ENCODE measurements at regions not wholly inside any gene's neighbourhood (a gene's known extent, or its start where the extent isn't known, plus 50 kb on each side); places are given as distances from the start of the nearest gene placed in this dataset.

DNA sequence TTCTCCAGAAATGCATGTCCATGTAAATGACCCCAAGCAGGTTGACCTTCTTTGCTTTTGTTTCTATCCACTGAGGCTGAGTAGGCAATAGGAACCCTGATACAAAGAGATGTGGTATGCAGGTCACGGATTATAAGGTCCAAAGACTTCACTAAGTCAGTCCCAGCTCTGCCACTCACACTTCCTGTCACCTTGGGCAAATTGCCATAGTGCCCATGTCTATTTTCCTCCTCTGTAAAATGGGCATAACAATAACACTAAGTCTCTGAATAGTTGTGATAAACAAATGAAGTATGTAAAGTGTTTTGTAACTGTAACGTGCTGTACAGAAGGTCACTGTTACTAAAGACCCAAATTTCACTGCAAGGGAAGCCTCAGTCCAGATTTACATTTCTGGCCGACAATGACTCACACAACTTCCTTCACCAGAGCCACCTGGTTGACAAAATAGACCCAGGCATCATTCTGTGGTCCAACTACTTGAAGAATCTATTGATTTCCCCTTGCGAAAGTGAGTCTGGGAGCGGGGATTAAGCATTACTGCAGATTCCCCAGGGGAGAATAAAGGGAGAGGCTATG is 175.4 kb upstream of the LPP start:
- ChIA-PET CTCF (interaction anchor here (1.0 kb wide), 1 partner anchor 61 kb away, joined by 3 read pairs; no protein-coding TSS in a partner anchor), POLR2A (no interaction called here)
- H3K27me3 Mint-ChIP-seq: no peaks in the 10 kb centered on the region
- peaks cover 3% of the 10 kb centered on the region for H3K36me3 Mint-ChIP-seq (ENCODE audit: low read depth)
- H3K4me1 Mint-ChIP-seq (ENCODE audit: low read depth): peaks cover 56% of the 10 kb centered on the region
- intact Hi-C loops (cut with micrococcal nuclease): loop anchor here (5.0 kb wide), 3 partner anchors 56 to 176 kb away; no protein-coding TSS in a partner anchor
- H3K9me3 Mint-ChIP-seq: peaks cover 6% of the 10 kb centered on the region
- TF ChIP-seq, protein P1, sequence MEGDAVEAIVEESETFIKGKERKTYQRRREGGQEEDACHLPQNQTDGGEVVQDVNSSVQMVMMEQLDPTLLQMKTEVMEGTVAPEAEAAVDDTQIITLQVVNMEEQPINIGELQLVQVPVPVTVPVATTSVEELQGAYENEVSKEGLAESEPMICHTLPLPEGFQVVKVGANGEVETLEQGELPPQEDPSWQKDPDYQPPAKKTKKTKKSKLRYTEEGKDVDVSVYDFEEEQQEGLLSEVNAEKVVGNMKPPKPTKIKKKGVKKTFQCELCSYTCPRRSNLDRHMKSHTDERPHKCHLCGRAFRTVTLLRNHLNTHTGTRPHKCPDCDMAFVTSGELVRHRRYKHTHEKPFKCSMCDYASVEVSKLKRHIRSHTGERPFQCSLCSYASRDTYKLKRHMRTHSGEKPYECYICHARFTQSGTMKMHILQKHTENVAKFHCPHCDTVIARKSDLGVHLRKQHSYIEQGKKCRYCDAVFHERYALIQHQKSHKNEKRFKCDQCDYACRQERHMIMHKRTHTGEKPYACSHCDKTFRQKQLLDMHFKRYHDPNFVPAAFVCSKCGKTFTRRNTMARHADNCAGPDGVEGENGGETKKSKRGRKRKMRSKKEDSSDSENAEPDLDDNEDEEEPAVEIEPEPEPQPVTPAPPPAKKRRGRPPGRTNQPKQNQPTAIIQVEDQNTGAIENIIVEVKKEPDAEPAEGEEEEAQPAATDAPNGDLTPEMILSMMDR (IDR thresholded peaks at IDR 0.05): no peak
- no peak overlapping the region for H3K4me3 Mint-ChIP-seq
- ATAC-seq (no peak), DNase-seq (no peak)
- no peak overlapping the region for H3K27ac Mint-ChIP-seq

DNA sequence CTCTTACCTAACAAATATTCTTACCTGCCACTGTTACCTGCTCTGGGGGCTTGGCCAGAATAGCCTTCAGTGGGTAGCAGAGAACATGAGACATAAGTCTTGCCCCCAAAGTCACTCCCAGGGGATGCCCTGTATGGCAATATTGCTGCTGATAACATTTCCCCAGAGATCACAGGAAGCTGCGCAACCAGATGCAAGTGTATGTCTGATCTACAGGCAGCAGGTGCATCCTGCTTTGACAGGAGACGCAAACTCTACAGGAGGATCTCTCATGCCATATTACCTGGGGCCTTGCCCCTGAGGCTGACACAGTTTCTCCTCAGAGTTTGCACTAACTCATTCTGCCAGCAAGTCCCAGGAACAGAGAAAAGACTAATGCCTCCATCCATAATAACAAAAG is 174.4 kb upstream of the LPP start:
- intact Hi-C loops (cut with micrococcal nuclease): loop anchor here (5.0 kb wide), 3 partner anchors 57 to 177 kb away; no protein-coding TSS in a partner anchor
- ATAC-seq (no peak), DNase-seq (peak; percentile 32)
- H3K4me1 Mint-ChIP-seq (ENCODE audit: low read depth): peaks cover 47% of the 10 kb centered on the region
- CTCF ChIA-PET: no interaction called here
- peaks cover 3% of the 10 kb centered on the region for H3K36me3 Mint-ChIP-seq (ENCODE audit: low read depth)
- POLR2A ChIA-PET: interaction anchor here (1.1 kb wide), 1 partner anchor 9 kb away, joined by 3 read pairs; no protein-coding TSS in a partner anchor
- H3K27ac Mint-ChIP-seq: no peak overlapping the region
- no peak overlapping the region for H3K4me3 Mint-ChIP-seq
- H3K27me3 Mint-ChIP-seq: no peaks in the 10 kb centered on the region
- peaks cover 6% of the 10 kb centered on the region for H3K9me3 Mint-ChIP-seq
- TF ChIP-seq, protein P1 (IDR thresholded peaks at IDR 0.05): no peak

DNA sequence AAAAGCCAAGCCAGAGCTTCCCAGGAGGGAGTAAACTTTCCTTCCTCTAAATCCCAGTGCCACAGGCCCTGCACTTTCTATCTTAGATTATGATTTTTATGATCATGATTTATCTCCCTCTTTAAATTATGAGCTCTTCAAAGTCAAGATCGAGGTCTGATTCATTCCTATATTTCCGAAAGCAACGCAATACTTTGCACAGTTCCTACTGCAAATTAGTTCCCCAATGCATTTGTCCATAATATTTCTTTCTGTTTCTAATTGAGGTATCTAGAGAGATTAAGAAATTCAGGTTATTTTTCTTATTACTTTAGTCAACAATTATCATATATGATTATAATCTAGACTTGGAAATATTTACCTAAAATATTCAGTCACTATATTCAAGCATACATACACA is 173.1 kb upstream of the LPP start:
- ATAC-seq: no peak
- Mint-ChIP-seq H3K27ac (no peak overlapping the region), H3K27me3 (no peaks in the 10 kb centered on the region), H3K36me3 (ENCODE audit: low read depth) (peaks cover 3% of the 10 kb centered on the region), H3K4me1 (ENCODE audit: low read depth) (peaks cover 37% of the 10 kb centered on the region), H3K4me3 (no peak overlapping the region), H3K9me3 (peaks cover 9% of the 10 kb centered on the region)
- ChIA-PET CTCF (interaction anchor here (0.8 kb wide), 1 partner anchor 102 kb away, joined by 3 read pairs; no protein-coding TSS in a partner anchor), POLR2A (no interaction called here)
- no peak for DNase-seq
- TF ChIP-seq, protein P1 (IDR thresholded peaks at IDR 0.05): no peak
- intact Hi-C loops (cut with micrococcal nuclease): no loop called here

DNA sequence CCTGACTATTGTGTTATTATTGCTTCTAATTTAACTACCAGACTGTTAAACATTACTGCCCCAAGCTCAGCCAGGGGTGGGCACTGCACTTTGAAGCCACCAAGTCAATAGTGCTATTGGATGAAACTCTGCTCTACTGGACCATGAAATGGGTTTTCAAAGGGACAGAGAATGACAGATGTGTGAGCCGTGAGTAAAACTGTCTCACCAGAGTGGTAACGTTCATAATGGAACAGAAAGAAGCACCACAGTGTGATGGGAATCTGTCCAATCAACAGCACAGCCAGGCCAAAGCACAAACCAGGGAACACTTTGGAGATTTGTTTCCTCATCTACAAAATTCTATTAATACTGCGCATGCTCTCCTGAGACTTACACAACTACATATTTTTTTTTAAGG is 171.8 kb upstream of the LPP start:
- TF ChIP-seq, protein P1 (IDR thresholded peaks at IDR 0.05): no peak
- ATAC-seq (no peak), DNase-seq (no peak)
- H3K9me3 Mint-ChIP-seq: peaks cover 6% of the 10 kb centered on the region
- no peaks in the 10 kb centered on the region for H3K36me3 Mint-ChIP-seq (ENCODE audit: low read depth)
- intact Hi-C loops (cut with micrococcal nuclease): no loop called here
- ChIA-PET CTCF (interaction anchor here (1.0 to 2.2 kb wide), 2 partner anchors 10 to 244 kb away, joined by 3 to 9 read pairs; no protein-coding TSS in a partner anchor), POLR2A (no interaction called here)
- H3K27ac Mint-ChIP-seq: no peak overlapping the region
- H3K4me1 Mint-ChIP-seq (ENCODE audit: low read depth): peaks cover 40% of the 10 kb centered on the region
- H3K4me3 Mint-ChIP-seq: no peak overlapping the region
- H3K27me3 Mint-ChIP-seq: no peaks in the 10 kb centered on the region

DNA sequence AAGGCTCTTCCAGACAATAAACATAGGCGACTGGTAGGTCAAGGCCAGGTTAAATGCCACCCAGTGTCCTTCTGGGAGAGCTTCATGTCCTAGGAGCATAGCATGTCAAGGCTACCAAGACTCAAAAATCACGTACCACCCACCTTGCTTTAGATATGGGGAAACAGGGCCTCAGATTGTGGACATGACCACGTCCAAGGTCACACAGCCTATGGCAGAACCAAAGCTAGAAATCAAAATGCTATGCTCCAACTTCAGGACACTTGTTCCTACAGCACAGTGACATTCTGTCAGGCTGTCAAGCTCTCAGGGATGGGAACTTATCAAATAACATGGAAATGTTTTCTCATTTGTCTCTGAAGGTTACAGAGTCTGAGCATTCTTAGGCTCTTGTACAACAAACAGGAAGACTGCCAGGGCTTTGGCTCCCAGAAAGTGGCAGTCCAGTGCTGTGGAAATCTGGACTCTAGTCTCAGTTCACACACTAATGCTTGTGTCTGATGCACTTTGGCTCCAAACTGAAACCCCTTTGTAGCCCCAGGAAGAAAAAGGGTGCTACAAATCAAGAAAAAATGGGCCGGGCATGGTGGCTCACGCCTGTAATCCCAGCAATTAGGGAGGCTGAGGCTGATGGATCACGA is 170.4 kb upstream of the LPP start:
- H3K9me3 Mint-ChIP-seq: peaks cover 3% of the 10 kb centered on the region
- H3K4me1 Mint-ChIP-seq (ENCODE audit: low read depth): peaks cover 47% of the 10 kb centered on the region
- intact Hi-C loops (cut with micrococcal nuclease): no loop called here
- ATAC-seq: no peak
- no peak overlapping the region for H3K27ac Mint-ChIP-seq
- ChIA-PET CTCF (interaction anchor here (1.4 to 2.2 kb wide), 2 partner anchors 8 to 10 kb away, joined by 4 to 9 read pairs; no protein-coding TSS in a partner anchor), POLR2A (interaction anchor here (1.6 kb wide), 2 partner anchors 50 to 170 kb away, joined by 3 to 4 read pairs; no protein-coding TSS in a partner anchor)
- no peaks in the 10 kb centered on the region for H3K27me3 Mint-ChIP-seq
- no peak overlapping the region for H3K4me3 Mint-ChIP-seq
- H3K36me3 Mint-ChIP-seq (ENCODE audit: low read depth): no peaks in the 10 kb centered on the region
- TF ChIP-seq, protein P1 (IDR thresholded peaks at IDR 0.05): no peak
- no peak for DNase-seq

Data from activated CD8-positive, alpha-beta T cell treated with anti-CD3 and anti-CD28 coated beads for 36 hours (primary cell).